Parathyroid adenoma (tissue), 2 donors: ENCODE measurements at regions not wholly inside any gene's neighbourhood (a gene's known extent, or its start where the extent isn't known, plus 50 kb on each side); places are given as distances from the start of the nearest gene placed in this dataset.

Experiments
- H2AFZ ChIP-seq: fragments of 300-600 bp; sonication (generic); one replicate; pipeline ENCODE4 v1.7.0; 2017; ENCODE audit warnings: antibody characterized with exemption, mild to moderate bottlenecking
- H3K27ac ChIP-seq: fragments of 300-600 bp; sonication (generic); one replicate; pipeline ENCODE4 v1.7.0; 2017
- H3K27me3 ChIP-seq: fragments of 300-600 bp; sonication (generic); one replicate; pipeline ENCODE4 v1.7.0; 2017; ENCODE audit warnings: low read length; ENCODE audit not compliant: control insufficient read depth, insufficient read depth
- H3K36me3 ChIP-seq: fragments of 300-600 bp; sonication (generic); one replicate; pipeline ENCODE4 v1.7.0; 2017; ENCODE audit warnings: low read length; ENCODE audit not compliant: control insufficient read depth, insufficient read depth
- H3K4me1 ChIP-seq: fragments of 300-600 bp; sonication (generic); one replicate; pipeline ENCODE4 v1.7.0; 2017; ENCODE audit warnings: control low read depth
- H3K4me2 ChIP-seq: fragments of 300-600 bp; sonication (generic); one replicate; pipeline ENCODE4 v1.7.0; 2017; ENCODE audit warnings: low read length
- H3K4me3 ChIP-seq: fragments of 300-600 bp; sonication (generic); one replicate; pipeline ENCODE4 v1.7.0; 2017; ENCODE audit warnings: low read depth, low read length
- H3K79me2 ChIP-seq: fragments of 300-600 bp; sonication (generic); one replicate; pipeline ENCODE4 v1.7.0; 2017; ENCODE audit warnings: control low read depth
- H3K9ac ChIP-seq: fragments of 300-600 bp; sonication (generic); one replicate; pipeline ENCODE4 v1.7.0; 2017; ENCODE audit warnings: mild to moderate bottlenecking
- H3K9me3 ChIP-seq: fragments of 300-600 bp; sonication (generic); one replicate; pipeline ENCODE4 v1.7.0; 2017; ENCODE audit warnings: low read length; ENCODE audit not compliant: control insufficient read depth
- TF ChIP-seq, protein P1 (sequence below): fragments of 300-600 bp; sonication (generic); IDR thresholded peaks from one replicate; pipeline ENCODE4 v1.7.0; 2017; ENCODE audit warnings: antibody characterized with exemption, mild to moderate bottlenecking
- donor health status: primary hyperparathyroidism.

DNA sequence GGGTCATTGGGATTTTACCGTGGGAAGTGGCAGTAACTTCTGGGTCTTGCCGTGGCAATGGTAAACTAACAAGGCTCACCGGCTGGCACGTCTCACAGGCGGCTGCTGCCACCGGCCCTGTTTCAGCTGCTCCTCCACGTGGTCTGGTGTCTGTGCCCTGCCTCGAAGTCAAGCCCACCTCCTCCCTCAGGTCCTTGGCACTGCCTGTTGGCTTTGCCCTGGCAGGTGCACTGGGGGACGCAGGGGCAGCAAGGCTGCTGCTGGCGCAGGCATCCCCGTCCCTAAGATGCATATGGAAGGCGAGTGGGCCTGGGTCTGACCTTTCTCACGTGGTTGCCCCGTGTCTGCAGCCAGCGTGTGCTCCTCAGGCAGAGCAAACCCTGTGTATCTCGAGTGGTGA lies 783.6 kb downstream of the BRD1 start:
- Histone ChIP-seq H3K4me1 (no peaks in the 10 kb centered on the region), H2AFZ (no peak overlapping the region), H3K4me3 (no peak overlapping the region), H3K36me3 (no peaks in the 10 kb centered on the region), H3K27me3 (no peaks in the 10 kb centered on the region), H3K4me2 (no peak overlapping the region), H3K9me3 (no peaks in the 10 kb centered on the region), H3K9ac (no peak overlapping the region), H3K79me2 (no peaks in the 10 kb centered on the region), H3K27ac (no peak overlapping the region)
- TF ChIP-seq, protein P1, sequence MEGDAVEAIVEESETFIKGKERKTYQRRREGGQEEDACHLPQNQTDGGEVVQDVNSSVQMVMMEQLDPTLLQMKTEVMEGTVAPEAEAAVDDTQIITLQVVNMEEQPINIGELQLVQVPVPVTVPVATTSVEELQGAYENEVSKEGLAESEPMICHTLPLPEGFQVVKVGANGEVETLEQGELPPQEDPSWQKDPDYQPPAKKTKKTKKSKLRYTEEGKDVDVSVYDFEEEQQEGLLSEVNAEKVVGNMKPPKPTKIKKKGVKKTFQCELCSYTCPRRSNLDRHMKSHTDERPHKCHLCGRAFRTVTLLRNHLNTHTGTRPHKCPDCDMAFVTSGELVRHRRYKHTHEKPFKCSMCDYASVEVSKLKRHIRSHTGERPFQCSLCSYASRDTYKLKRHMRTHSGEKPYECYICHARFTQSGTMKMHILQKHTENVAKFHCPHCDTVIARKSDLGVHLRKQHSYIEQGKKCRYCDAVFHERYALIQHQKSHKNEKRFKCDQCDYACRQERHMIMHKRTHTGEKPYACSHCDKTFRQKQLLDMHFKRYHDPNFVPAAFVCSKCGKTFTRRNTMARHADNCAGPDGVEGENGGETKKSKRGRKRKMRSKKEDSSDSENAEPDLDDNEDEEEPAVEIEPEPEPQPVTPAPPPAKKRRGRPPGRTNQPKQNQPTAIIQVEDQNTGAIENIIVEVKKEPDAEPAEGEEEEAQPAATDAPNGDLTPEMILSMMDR = no peak

DNA sequence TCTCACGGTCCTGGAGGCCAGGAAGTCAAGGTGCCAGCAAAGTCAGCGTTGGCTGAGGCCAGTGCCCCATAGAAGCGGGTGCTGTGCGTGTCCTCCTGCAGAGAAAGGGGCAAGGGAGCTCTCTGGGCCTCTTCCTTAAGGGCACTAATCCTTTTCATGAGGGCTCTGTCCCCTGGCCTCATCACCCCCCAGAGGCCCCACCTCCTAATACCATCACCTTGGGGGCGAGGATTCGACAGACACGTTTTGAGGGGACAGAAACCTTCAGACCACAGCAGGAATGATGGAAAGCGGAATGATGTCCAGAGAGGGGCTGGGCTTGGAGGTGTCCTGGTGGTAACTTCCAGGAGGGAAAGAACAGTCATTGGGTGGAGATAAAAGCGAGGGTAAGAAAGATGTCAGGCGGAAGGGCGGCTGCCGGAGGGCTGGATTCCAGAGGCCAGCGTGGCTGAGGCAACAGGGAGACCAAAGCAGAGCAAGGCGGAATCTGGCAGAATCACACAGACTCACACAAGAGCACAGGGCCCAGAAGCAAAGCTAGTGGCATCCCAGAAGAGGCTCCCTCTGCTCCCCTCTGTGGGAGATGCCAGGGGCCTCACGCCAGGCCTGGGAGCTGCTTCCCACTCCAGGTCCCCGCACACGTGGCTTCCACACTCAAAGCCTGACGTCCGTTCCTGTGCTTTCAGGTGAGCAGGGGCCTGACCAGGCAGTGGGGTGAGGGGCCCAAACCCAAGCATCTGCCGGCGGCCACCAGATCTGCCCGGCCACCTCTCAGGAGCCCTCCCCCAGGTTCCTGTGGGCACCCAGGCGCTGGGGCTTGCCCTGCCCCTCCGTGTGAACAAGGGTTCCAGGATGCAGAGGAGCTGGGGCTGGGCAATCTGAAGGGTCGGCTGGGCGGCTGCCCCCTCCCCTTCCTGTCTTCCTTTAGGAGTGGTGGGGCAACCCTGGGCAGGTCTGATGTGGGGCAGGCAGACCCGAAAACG lies 784.5 kb downstream of the BRD1 start:
- Histone ChIP-seq H3K36me3 (no peaks in the 10 kb centered on the region), H3K27me3 (no peaks in the 10 kb centered on the region), H3K79me2 (no peaks in the 10 kb centered on the region), H3K9ac (no peak overlapping the region), H3K4me2 (no peak overlapping the region), H3K4me3 (no peak overlapping the region), H3K27ac (no peak overlapping the region), H3K9me3 (no peaks in the 10 kb centered on the region), H2AFZ (no peak overlapping the region), H3K4me1 (no peaks in the 10 kb centered on the region)
- TF ChIP-seq, protein P1 = no peak

DNA sequence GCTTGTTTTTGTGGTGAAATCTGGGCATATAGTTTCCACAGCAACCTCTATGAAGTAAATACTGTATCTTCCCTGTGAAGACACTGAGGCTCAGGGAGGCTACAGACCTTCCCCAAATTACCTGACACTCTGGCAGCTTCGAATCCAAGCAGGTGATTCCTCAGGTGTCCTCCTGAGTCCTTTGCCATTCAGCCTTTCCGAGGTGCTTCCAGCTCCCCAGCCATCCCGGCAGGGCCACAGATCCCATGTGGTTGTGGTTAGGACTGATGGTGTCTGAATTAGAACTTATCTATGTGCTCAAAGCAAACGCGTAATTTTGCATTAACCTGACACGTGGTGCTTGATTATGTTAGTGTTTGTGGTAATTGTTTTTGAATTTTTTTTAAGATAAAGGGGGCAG lies 785.6 kb downstream of the BRD1 start:
- H3K4me3 ChIP-seq = no peak overlapping the region
- no peaks in the 10 kb centered on the region for H3K27me3 ChIP-seq
- no peaks in the 10 kb centered on the region for H3K9me3 ChIP-seq
- H3K36me3 ChIP-seq = no peaks in the 10 kb centered on the region
- H3K9ac ChIP-seq = no peak overlapping the region
- H2AFZ ChIP-seq = no peak overlapping the region
- no peak overlapping the region for H3K27ac ChIP-seq
- no peaks in the 10 kb centered on the region for H3K4me1 ChIP-seq
- H3K79me2 ChIP-seq = no peaks in the 10 kb centered on the region
- TF ChIP-seq, protein P1 = no peak
- H3K4me2 ChIP-seq = no peak overlapping the region

DNA sequence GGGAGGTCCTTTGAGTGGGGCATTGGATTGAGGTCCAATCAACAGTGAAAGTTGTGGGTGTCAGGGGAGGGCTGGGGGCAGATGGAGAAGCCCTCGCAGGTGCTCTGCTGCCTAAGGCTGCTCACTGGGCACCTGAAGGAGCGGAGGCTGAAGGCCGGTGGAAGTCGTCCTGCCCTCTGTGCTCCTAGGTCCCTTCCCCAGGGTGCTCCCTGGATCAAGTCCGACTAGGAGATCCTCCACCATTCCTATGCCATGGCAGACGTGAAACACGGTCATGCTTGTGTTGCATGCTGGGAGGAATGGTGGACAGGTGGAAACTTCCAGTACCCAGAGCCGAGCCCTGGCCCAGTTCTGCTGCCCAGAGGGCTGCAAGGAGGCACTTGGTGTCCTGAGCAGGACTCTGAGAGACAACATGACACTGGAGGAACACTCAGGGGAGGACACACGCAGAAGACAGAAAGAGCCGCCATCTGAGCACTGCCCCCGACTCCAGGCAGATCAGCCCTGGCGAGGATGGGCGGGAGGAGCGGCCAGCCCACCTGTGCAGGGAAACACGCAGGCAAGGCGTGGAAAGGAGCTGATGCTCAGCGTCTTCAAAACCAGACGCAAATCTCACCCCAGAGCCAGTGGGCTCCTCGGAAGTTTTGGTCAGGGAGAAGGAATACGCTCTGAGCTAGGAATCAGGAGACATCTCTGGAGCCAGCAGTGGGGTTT lies 786.8 kb downstream of the BRD1 start:
- Histone ChIP-seq H3K4me2 (no peak overlapping the region), H3K4me1 (no peaks in the 10 kb centered on the region), H3K9me3 (no peaks in the 10 kb centered on the region), H3K36me3 (no peaks in the 10 kb centered on the region), H2AFZ (no peak overlapping the region), H3K9ac (no peak overlapping the region), H3K27me3 (no peaks in the 10 kb centered on the region), H3K4me3 (no peak overlapping the region), H3K79me2 (no peaks in the 10 kb centered on the region), H3K27ac (no peak overlapping the region)
- TF ChIP-seq, protein P1 = no peak
